K562 (cell line): ENCODE measurements at regions not wholly inside any gene's neighbourhood (a gene's known extent, or its start where the extent isn't known, plus 50 kb on each side); places are given as distances from the start of the nearest gene placed in this dataset.

Experiments used
- ATAC-seq: fragments of 200-7000 bp; cut with Tn5 transposase; 3 replicates; pipeline ENCODE4 v1.9.1; 2020; ENCODE audit warnings: moderate library complexity
- BruUV-seq: library from RNA; stranded (reverse); fragments of 400-500 nt; replicated peaks from 2 replicates; lab custom pipeline; 2021; lab: Mats Ljungman, UMichigan
- CTCF ChIA-PET: fragments of 300-600 bp; formaldehyde crosslinking; extraction: SDS; loops from one replicate; lab custom pipeline; 2021; ENCODE audit warnings: low intra/inter-chr PET ratio; lab: Yijun Ruan, JAX
- POLR2A ChIA-PET: fragments of 300-600, 350-650 bp; sonication (Branson Sonifier 250); formaldehyde crosslinking; extraction: SDS; loops from one replicate; lab custom pipeline; 2021; ENCODE audit warnings: antibody characterized with exemption, inconsistent platforms; lab: Yijun Ruan, JAX
- DNase-seq, 4 experiments: peaks; one replicate each; pipeline versions ENCODE4 v3.0.0 to v3.0.0-alpha.2; 2011 to 2018; ENCODE audit warnings: low spot score in 3 of 4, mixed read lengths in 3 of 4; ENCODE audit errors: extremely low read depth in 1 of 4
- FAIRE-seq: peaks from 2 replicates; lab custom pipeline; 2011; peaks lifted over from hg19 to GRCh38; lab: Jason Lieb, UNC
- H2AFZ ChIP-seq: 2 replicates; pipeline ENCODE4 v1.6.0; 2011; ENCODE audit warnings: low read depth, low read length, control low read depth, inconsistent platforms
- H3K27ac ChIP-seq: fragments of 200-600 bp; 3 replicates; pipeline ENCODE4 v1.8.0; 2011; ENCODE audit warnings: low read depth, mild to moderate bottlenecking, control low read depth, inconsistent platforms, low read length, moderate library complexity, mixed read lengths; ENCODE audit errors: extremely low read depth
- H3K27me3 ChIP-seq, 2 experiments: fragments of 300-600 bp in 1 of 2; 2 replicates in 1 of 2; 3 replicates in 1 of 2; pipeline versions ENCODE4 v1.6.0 to v1.8.0; 2011; ENCODE audit warnings: inconsistent platforms in 2 of 2, low read length in 2 of 2, mild to moderate bottlenecking in 1 of 2, mixed read lengths in 1 of 2, moderate library complexity in 1 of 2; ENCODE audit not compliant: control insufficient read depth in 2 of 2, insufficient read depth in 2 of 2
- H3K36me3 ChIP-seq: fragments of 300-600 bp; 3 replicates; pipeline ENCODE4 v1.8.0; 2011; ENCODE audit warnings: mild to moderate bottlenecking, low read length, inconsistent platforms; ENCODE audit not compliant: control insufficient read depth, insufficient read depth
- H3K4me1 ChIP-seq, 2 experiments: fragments of 200-600 bp in 1 of 2; replicated peaks in 1 of 2; 2 replicates in 1 of 2; 3 replicates in 1 of 2; pipeline versions ENCODE4 v1.5.1 to v1.8.0; 2011; ENCODE audit warnings: inconsistent platforms in 2 of 2, low read length in 2 of 2, mild to moderate bottlenecking in 1 of 2, mixed read lengths in 1 of 2, moderate library complexity in 1 of 2; ENCODE audit not compliant: control insufficient read depth in 2 of 2, insufficient read depth in 2 of 2
- H3K4me2 ChIP-seq: 2 replicates; pipeline ENCODE4 v1.6.1; 2011; ENCODE audit warnings: low read length, control low read depth, inconsistent platforms, mixed read lengths; ENCODE audit not compliant: insufficient read depth
- H3K4me3 ChIP-seq: fragments of 200-600 bp; sonication (generic), shearing (Covaris generic); 2 replicates; pipeline ENCODE4 v1.5.1; 2016; ENCODE audit warnings: control low read depth, inconsistent platforms
- H3K79me2 ChIP-seq: fragments of 200-600 bp; 3 replicates; pipeline ENCODE4 v1.8.0; 2011; ENCODE audit warnings: low read length, inconsistent platforms; ENCODE audit not compliant: control insufficient read depth, insufficient read depth
- H3K9ac ChIP-seq, 2 experiments: 2 replicates each; pipeline versions ENCODE4 v1.6.0 to v1.6.1; 2011; ENCODE audit warnings: low read depth in 2 of 2, low read length in 2 of 2, control low read depth in 1 of 2, inconsistent platforms in 1 of 2, mild to moderate bottlenecking in 1 of 2, mixed read lengths in 1 of 2; ENCODE audit not compliant: insufficient read depth in 1 of 2
- H3K9me1 ChIP-seq: one replicate; pipeline ENCODE4 v1.6.0; 2011; ENCODE audit warnings: inconsistent platforms, mild to moderate bottlenecking, low read length, moderate library complexity; ENCODE audit not compliant: control insufficient read depth, insufficient read depth
- H3K9me3 ChIP-seq: replicated peaks from 2 replicates; pipeline ENCODE4 v1.5.1; 2011; ENCODE audit warnings: low read depth, low read length, inconsistent platforms; ENCODE audit not compliant: control insufficient read depth, insufficient read depth
- H4K20me1 ChIP-seq: replicated peaks from 2 replicates; pipeline ENCODE4 v1.6.1; 2011; ENCODE audit warnings: low read length, inconsistent platforms, mixed read lengths; ENCODE audit not compliant: control insufficient read depth, insufficient read depth
- GMEB1 ChIP-seq: fragments of 250-450 bp; sonication (Bioruptor Pico); IDR thresholded peaks from 2 replicates; pipeline ENCODE4 v1.4.0; 2020; ENCODE audit warnings: mild to moderate bottlenecking
- NCOR1 ChIP-seq: fragments of 450-650 bp; IDR thresholded peaks from 2 replicates; pipeline ENCODE4 v1.6.1; 2016; ENCODE audit warnings: mild to moderate bottlenecking, moderate library complexity
- XRCC3 ChIP-seq: fragments of 450-650 bp; IDR thresholded peaks from 2 replicates; pipeline ENCODE4 v1.6.1; 2017; ENCODE audit warnings: mild to moderate bottlenecking, moderate library complexity
- ZNF12 ChIP-seq: sonication (generic); formaldehyde crosslinking; IDR thresholded peaks from 2 replicates; pipeline ENCODE4 v1.4.0; 2020; ENCODE audit warnings: mild to moderate bottlenecking, missing genetic modification reagents
- WGBS: fragments of 100-300 bp; shearing (Covaris generic); methylation state at CpG from one replicate; pipeline ENCODE4 v1.1.6; 2016; ENCODE audit warnings: low coverage, mixed read lengths; ENCODE audit not compliant: insufficient coverage; ENCODE audit errors: missing lambda C conversion rate; 5-methylcytosine and 5-hydroxymethylcytosine counted together
- in situ Hi-C: fragments of 300-500 bp; cut with MboI; formaldehyde crosslinking; loops from 4 replicates; pipeline ENCODE4 v1.15.0; 2018; ENCODE audit warnings: inconsistent platforms, mixed read lengths
- intact Hi-C: fragments of 100-400 bp; cut with micrococcal nuclease; formaldehyde crosslinking; loops from 2 replicates; pipeline ENCODE4 v1.14.2; 2022

GRCh38 chr14:105853089-105853906 is 326.9 kb downstream of the TMEM121 start:
- Histone ChIP-seq H3K9me1 (no peaks in the 10 kb centered on the region), H3K4me1 (peaks cover 0 to 5% of the 10 kb centered on the region in 2 experiments; a peak in 1 of 5 replicates), H3K79me2 (no peaks in the 10 kb centered on the region), H2AFZ (no peak overlapping the region), H3K27me3 (peaks cover 0 to 13% of the 10 kb centered on the region in 2 experiments; a peak in 1 of 5 replicates), H3K9ac (no peak overlapping the region), H3K9me3 (no peaks in the 10 kb centered on the region), H3K36me3 (no peaks in the 10 kb centered on the region), H3K4me2 (no peak overlapping the region), H4K20me1 (no peaks in the 10 kb centered on the region), H3K27ac (no peak overlapping the region), H3K4me3 (no peak overlapping the region)
- no peak for ATAC-seq
- 8% methylated on average over 8 of the region's 16 CpGs for WGBS
- no peak for TF ChIP-seq XRCC3
- no peak for TF ChIP-seq NCOR1
- TF ChIP-seq ZNF12 (CRISPR knock-in tag), result no peak
- TF ChIP-seq GMEB1 (CRISPR knock-in tag), result no peak
- no TSS peak for BruUV-seq
- in situ Hi-C loops (no loop called here), intact Hi-C loops (no loop called here)
- no peak for FAIRE-seq
- ChIA-PET POLR2A (interaction anchor here (1.1 kb wide), 1 partner anchor 10 kb away, joined by 4 read pairs; no protein-coding TSS in a partner anchor), CTCF (no interaction called here)
- no peak for DNase-seq
